ENCODE measurements at regions not wholly inside any gene's neighbourhood (a gene's known extent, or its start where the extent isn't known, plus 50 kb on each side); places are given as distances from the start of the nearest gene placed in this dataset.

DNA sequence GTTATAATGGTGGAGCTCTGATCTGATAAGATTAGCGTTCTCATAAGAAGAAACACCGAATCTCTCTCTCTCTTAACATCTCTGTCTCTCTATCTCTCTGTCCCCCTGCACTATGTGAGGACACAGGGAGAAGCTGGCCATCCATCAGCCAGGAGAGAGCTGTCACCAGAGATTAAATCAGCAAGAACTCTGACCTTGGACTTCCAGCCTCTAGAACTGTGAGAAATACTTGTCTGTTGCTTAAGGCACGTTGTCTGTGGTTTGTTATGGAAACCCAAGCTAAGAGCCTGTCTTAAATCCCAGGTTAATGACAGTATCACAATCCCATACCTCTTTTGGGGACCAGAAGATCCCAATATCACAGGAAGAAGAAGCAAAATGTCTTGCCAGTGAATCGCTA lies 132.0 kb upstream of the AKR1E2 start:
- H3K4me2 ChIP-seq (ENCODE audit: insufficient read depth, low read length), result no peak overlapping the region
- H3K79me2 ChIP-seq (ENCODE audit: control insufficient read depth, insufficient read depth, low read length), result no peaks in the 10 kb centered on the region
- H3K9me1 ChIP-seq (ENCODE audit: control insufficient read depth, insufficient read depth, low read length), result no peaks in the 10 kb centered on the region
- no peak overlapping the region for H3K9ac ChIP-seq (ENCODE audit: insufficient read depth in 1 of 2, low read depth in 2 of 2, low read length in 2 of 2)
- no peak overlapping the region for H2AFZ ChIP-seq (ENCODE audit: low read depth, low read length)
- H3K36me3 ChIP-seq (ENCODE audit: control insufficient read depth, insufficient read depth, low read length), result no peaks in the 10 kb centered on the region
- peaks cover 0 to 5% of the 10 kb centered on the region in 2 experiments; a peak in 3 of 5 replicates for H3K27me3 ChIP-seq (ENCODE audit: control insufficient read depth in 2 of 2, insufficient read depth in 2 of 2, low read length in 2 of 2)
- H3K27ac ChIP-seq (ENCODE audit: extremely low read depth, low read depth, low read length), result no peak overlapping the region
- H3K4me3 ChIP-seq, result no peak overlapping the region
- no peaks in the 10 kb centered on the region for H4K20me1 ChIP-seq (replicated peaks; ENCODE audit: control insufficient read depth, insufficient read depth, low read length)
- no peak for DNase-seq (ENCODE audit: extremely low read depth in 1 of 4, low spot score in 3 of 4)
- no peak for ATAC-seq
- BruUV-seq (replicated peaks), result no TSS peak
- H3K9me3 ChIP-seq (replicated peaks; ENCODE audit: control insufficient read depth, insufficient read depth, low read depth, low read length), result no peaks in the 10 kb centered on the region
- CTCF ChIA-PET (ENCODE audit: low intra/inter-chr PET ratio), result no interaction called here
- no peak for FAIRE-seq
- H3K4me1 ChIP-seq (replicated peaks in 1 of 2; ENCODE audit: control insufficient read depth in 2 of 2, insufficient read depth in 2 of 2, low read length in 2 of 2), result no peaks in the 10 kb centered on the region
- 2% methylated on average over 4 of the region's 4 CpGs for WGBS (ENCODE audit: insufficient coverage, low coverage, missing lambda C conversion rate)
- POLR2A ChIA-PET, result interaction anchor here (0.8 kb wide), 1 partner anchor 8 kb away, joined by 5 read pairs; no protein-coding TSS in a partner anchor
- in situ Hi-C loops (cut with MboI) (no loop called here), intact Hi-C loops (cut with micrococcal nuclease) (no loop called here)
- TF ChIP-seq, protein P1, sequence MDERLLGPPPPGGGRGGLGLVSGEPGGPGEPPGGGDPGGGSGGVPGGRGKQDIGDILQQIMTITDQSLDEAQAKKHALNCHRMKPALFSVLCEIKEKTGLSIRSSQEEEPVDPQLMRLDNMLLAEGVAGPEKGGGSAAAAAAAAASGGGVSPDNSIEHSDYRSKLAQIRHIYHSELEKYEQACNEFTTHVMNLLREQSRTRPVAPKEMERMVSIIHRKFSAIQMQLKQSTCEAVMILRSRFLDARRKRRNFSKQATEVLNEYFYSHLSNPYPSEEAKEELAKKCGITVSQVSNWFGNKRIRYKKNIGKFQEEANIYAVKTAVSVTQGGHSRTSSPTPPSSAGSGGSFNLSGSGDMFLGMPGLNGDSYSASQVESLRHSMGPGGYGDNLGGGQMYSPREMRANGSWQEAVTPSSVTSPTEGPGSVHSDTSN (CRISPR knock-in tag; IDR thresholded peaks at IDR 0.05; ENCODE audit: low read depth), result no peak
- TF ChIP-seq, protein P1 (tag; conservative IDR thresholded peaks at IDR 0.05; ENCODE audit: low read depth), result peak; percentile 65
- TF ChIP-seq MEIS2 (IDR thresholded peaks at IDR 0.05; ENCODE audit: partially characterized antibody) (peak; percentile 55), MAZ (CRISPR knock-in tag; conservative IDR thresholded peaks at IDR 0.05 in 1 of 2, IDR thresholded peaks at IDR 0.05 in 1 of 2) (no peak)

Data from K562 (cell line).